ENCODE measurements at regions not wholly inside any gene's neighbourhood (a gene's known extent, or its start where the extent isn't known, plus 50 kb on each side); places are given as distances from the start of the nearest gene placed in this dataset.

GRCh38 chrX:38999099-38999498 lies 197.8 kb downstream of the MID1IP1 start:
- TF ChIP-seq POLR2AphosphoS5 (IDR thresholded peaks at IDR 0.05): no peak
- TF ChIP-seq CTCF (IDR thresholded peaks at IDR 0.05 in 8 of 11, conservative IDR thresholded peaks at IDR 0.05 in 3 of 11): no peak
- TF ChIP-seq POLR2A (IDR thresholded peaks at IDR 0.05): no peak

Data from spleen (tissue), 7 donors.